GM19397 (cell line): ENCODE measurements at regions not wholly inside any gene's neighbourhood (a gene's known extent, or its start where the extent isn't known, plus 50 kb on each side); places are given as distances from the start of the nearest gene placed in this dataset.

ENCODE experiments used
- ATAC-seq: cut with Tn5 transposase; IDR thresholded peaks from one replicate; pipeline ENCODE4 v1.9.1; 2021; ENCODE audit warnings: mild to moderate bottlenecking, moderate library complexity; ENCODE audit not compliant: unreplicated experiment

DNA sequence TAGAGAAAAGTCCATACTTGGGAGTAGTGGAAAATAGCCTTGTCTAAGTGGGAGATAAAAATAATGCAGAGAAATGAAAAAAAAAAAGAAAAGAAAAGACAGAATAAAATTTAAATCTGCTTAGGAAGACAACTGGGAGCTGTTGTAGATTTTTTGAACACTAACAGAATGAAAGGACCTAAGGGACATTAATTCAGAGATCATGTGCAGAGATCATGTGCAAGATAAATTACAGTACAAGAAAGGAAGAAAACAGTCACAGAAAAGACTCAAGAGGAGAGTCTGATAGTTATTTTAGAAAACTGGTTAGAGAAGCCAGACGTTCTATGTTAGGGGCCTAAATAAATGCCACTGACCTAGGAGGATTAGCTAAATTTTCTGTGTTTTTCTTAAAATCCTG lies 1226.8 kb upstream of the NUDT12 start:
- no peak for ATAC-seq

DNA sequence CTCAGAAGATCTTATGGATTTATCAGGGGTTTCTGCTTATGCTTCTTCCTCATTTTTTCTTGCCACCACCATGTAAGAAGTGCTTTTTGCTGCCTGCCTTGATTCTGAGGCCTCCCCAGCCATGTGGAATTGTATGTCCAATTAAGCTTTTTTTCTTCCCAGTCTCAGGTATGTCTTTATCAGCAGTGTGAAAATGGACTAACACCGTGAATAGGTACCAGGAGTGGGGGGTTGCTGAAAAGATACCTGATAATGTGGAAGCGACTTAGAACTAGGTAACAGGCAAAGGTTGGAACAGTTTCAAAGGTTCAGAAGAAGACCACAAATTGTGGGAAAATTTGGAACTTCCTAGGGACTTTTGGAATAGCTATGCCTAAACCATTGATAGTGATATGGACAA lies 1222.5 kb upstream of the NUDT12 start:
- no peak for ATAC-seq

DNA sequence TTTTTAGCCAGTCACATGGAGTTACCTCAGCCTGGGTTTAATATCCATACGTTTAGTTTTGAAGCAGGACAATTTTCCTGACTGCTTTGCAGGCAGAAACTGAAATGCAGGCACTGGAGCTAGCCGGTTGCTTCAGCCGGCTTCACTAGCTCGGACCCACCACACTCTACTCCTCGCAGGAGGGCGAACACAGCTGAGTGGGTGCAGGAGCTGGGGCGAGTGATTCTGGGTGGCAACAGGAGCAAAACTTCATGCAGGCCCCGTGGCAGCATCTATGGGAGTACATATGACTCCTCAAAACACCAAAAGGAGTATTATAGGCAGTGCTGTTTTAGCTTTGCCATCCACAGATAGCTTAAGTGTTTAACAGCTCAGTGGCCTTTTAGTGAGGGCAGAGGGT lies 1211.8 kb upstream of the NUDT12 start:
- no peak for ATAC-seq

DNA sequence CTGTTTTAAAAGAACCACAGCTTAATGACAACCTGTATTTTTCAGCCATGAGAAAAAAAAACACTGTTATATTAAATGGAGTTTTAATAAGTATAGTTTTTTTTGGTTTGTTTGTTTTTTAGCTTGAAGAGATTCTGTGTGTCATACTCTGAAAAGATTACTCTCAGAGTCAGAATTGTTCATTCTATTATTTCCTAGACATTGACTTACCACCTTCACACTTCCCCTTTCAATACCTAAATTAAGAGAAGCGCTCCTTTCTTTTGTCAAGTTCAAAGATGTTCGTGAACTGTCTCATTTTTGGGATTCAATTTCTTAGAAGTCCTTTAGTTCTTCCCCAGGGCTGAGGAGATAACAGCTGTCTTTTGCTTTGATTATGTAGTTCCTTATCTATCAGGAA lies 1201.6 kb upstream of the NUDT12 start:
- no peak for ATAC-seq

GRCh38 chr5:104763216-104763615 lies 1200.6 kb upstream of the NUDT12 start:
- ATAC-seq, result no peak

- ATAC-seq, result no peak
These were observed 1195.3 kb upstream of the NUDT12 start for GRCh38 chr5:104757915-104758314.

DNA sequence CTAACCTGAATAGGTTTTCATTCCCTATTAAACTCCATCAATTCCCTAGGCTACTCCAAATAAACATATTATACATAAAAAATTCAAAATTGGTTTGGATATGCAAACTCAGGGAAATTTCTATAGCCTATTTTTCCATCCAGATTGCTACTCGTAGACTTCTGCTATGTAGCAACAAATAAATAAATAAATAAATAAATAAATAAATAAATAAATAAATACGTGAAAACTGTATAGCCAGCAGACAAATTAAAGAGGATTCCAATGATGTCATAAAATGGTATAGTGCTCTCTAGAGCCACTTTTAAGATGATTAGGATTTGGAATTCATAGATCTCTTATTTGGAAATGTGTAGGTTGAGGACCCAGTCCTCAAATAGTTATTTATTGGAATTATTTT lies 1193.2 kb upstream of the NUDT12 start:
- ATAC-seq, result no peak

GRCh38 chr5:104754311-104754995 lies 1191.9 kb upstream of the NUDT12 start:
- no peak for ATAC-seq

DNA sequence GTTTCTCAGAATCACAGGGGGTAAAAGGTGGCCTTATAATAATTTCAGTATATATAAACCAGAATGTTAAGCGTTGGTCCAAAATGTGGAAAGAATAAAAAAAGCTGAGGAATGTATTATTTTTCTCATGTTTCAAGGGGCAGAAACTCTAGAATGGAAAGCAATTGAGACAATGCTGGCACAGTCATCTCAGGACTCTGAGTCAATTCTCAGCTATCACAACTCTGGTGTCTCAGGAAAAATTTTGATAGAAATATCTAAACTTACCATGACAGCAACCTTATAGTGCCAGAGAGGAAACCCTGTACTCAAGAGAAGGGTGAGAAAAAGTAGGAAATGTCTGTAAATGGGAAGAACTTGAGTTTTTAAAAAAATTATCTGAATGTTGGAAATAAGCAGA lies 1189.4 kb upstream of the NUDT12 start:
- ATAC-seq, result no peak

- ATAC-seq, result no peak
These were observed 1177.3 kb upstream of the NUDT12 start for GRCh38 chr5:104739905-104740304.

DNA sequence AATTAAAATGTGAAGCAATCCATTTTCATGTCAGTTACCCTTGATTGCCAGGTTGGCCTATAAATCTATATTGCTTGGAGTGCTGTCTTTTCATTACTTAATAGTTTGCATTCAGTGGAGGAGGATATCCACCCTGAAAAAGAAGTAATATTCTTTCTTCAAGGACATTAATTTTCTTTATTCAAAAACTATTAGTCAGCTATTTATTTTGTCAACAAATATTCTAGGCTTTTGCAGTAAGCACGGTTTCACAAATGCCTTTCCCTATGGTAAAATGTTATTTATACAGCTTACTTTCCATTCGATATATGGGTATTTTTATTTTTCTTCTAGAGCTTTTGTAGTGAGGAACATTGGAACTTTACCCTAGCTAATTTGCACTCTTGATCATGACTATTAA lies 1176.9 kb upstream of the NUDT12 start:
- ATAC-seq, result no peak

GRCh38 chr5:104736073-104736472 lies 1173.5 kb upstream of the NUDT12 start:
- no peak for ATAC-seq

DNA sequence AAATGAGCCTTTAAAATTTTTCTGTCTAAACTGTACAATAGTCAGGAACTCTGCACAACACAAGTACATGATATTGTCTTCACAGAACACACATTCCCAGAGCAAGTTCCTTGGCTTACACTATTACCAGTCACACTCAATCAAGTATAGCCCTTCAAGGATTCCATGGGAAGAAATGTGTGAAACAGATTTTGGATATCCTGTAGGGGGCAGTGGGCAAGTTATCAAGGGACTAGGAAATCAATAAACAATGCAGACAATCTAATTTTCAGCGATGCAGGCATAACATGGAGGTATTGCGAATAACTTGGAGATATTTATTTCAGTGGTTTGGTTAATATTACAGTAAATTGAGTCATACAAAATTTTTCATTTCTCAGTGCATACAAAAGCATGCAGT lies 1171.5 kb upstream of the NUDT12 start:
- no peak for ATAC-seq

DNA sequence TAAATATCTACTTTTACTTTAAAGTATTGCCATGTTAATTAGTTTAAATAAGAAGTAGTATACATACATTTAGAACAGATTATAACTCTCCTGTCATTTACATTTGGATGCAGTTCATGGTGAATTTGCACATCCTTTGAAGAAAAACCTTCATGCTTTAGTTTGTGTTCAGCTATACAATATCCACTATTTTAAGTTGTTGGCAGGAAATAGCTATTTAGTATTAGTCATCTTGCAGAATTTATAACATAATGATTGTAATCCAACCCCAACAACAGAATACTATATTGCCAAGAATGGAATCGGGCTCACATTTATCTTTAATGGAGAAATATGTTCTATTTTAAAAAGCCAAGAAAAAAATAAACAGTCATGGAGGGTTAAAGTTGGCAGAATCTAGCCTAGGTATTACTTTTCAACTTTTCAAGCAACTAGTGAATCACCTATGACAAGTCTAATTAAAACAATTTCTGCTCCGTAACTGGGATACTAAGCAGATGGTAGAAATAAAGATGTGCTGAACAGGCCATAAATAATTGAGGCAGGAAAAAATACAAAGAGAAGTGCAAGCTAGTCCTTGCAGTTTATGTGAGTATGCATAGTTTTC lies 1170.6 kb upstream of the NUDT12 start:
- no peak for ATAC-seq

DNA sequence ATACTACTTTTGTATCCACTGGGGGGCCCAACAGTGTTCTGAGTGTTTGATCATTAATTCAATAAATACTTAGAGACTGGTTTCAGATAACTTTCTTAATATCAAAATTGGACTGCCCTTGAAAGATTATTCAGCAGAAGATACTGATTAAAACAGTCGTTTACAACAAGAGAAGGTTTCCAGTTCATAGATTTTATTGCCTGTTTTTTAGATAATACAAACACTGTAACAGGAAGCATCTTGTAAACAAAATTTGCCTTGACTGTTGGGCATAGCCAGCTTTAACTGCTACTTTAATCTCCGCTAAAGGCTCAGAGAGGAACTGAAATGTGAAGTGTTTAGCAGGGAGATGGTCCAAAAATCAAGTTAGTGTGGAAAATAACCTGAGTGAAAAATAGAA lies 1168.7 kb upstream of the NUDT12 start:
- no peak for ATAC-seq

DNA sequence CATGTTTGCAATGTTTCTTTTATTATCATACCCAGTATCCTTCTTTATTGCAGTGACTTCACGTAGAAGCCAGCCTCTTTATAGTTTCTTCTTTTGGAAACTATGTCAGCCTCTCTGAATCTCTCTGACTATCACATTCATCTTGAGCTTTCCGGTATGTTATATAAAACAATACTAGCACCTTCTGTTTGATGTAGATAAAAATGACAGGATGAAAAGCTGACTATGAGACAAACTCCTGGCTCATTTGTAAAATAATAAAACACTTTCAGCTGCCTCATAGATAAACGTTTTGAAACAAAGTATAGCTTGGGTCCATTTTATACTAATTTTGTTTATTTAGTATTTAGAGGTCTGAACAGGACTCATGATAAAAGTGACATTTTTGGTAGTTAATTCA lies 1145.4 kb upstream of the NUDT12 start:
- no peak for ATAC-seq

GRCh38 chr5:104706600-104706999 lies 1144.0 kb upstream of the NUDT12 start:
- ATAC-seq, result no peak

DNA sequence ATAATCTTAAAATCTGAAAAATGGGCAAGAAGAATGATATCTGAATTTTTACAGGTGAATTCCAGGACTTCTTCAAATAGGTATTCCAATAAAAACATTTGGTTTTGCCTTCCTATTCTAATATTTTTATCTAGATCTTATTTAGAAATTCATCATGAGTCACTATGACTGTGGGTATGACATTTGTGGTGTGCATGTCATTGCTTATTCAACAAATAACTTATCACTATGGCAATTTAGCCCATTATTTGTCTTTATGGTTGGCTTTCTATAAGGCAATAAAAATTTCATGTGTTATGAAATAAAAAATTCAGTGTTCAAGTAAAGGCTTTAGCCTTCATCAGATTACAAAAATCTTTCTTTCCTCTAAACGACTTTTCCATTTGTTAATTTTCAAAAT lies 1139.6 kb upstream of the NUDT12 start:
- no peak for ATAC-seq

DNA sequence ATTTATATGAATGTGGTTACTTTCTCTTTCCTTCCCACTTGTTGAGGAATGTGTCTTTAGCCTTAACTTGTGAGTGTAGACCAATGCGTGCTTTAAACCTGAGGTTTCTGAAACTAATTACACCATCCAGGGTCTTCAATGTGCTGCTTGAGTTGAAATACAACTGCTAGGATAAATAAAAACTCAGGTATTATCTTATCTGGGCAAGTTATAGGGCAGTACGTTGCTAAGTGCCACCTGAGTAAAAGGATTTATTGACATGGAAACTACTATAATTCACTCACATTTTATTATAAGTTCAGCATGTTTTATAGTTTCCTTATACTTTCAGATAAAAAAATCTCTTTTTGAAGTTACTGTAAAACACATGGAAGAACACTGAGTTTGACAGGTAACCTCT lies 1136.8 kb upstream of the NUDT12 start:
- no peak for ATAC-seq

DNA sequence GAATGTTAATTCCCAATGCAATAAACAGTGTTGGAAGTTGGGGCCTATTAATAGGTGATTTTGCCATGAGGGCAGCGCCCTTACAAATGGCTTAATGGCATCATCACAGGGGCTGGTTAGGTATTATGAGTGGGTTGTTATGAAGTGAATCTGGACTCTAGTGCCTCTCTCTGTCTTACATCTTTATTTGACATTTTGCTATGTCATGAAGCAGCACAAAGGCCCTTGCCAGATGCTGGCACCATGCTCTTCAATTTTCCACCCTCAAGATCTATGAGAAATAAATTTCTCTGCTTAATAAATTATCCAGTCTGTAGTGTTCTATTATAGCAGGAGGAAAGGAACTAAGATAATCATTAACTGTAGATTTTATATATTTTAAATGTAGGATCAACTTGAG lies 1098.7 kb upstream of the NUDT12 start:
- ATAC-seq, result no peak

DNA sequence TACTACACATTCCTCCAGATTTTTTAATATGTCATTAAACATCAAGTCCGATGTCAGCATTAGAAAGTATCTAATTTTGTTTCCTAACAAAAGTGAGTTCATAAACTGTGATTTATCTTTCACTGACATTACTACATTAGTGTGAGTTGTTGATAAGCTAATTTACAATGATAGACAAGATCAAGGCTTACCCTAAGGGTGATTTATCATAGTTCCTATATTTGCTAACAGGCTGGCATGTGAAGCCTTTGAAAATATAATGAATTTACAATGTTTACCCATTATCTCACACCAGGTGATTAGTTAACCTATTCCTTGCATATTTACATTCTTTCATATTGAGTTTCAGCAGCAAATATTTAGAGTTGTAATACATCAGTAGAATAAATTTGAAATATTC lies 1096.9 kb upstream of the NUDT12 start:
- no peak for ATAC-seq

DNA sequence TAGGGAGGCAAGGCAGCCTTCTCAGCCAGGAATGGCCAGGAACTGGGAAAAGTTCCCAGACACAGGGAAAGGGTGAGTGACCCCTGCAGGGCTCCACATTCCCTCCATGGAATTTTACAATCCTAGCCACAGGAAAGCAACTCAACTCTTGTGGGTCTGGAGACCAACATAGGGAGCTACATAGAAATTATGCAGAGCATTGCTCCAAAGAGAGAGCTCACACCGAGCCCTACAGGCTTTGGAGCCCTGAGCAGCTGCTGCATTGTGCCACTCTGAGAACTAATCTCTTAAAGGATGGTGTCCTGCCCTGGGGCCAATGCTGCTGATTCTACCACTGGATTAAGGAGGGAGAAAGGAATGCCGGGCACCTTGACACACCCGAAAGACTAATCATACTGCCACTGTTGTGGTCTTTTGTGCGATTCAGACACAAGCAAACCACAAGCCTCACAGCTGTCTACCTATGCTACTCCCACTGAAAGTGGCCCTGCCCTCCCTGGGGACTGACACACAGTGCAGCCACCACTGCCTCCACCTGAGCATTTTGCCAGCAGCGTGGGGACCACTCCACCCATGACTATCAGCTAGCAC lies 1089.8 kb upstream of the NUDT12 start:
- no peak for ATAC-seq
